ENCODE measurements at regions not wholly inside any gene's neighbourhood (a gene's known extent, or its start where the extent isn't known, plus 50 kb on each side); places are given as distances from the start of the nearest gene placed in this dataset.
A peak's percentile ranks its signal among the peaks of the same experiment; 100 is the strongest.

DNA sequence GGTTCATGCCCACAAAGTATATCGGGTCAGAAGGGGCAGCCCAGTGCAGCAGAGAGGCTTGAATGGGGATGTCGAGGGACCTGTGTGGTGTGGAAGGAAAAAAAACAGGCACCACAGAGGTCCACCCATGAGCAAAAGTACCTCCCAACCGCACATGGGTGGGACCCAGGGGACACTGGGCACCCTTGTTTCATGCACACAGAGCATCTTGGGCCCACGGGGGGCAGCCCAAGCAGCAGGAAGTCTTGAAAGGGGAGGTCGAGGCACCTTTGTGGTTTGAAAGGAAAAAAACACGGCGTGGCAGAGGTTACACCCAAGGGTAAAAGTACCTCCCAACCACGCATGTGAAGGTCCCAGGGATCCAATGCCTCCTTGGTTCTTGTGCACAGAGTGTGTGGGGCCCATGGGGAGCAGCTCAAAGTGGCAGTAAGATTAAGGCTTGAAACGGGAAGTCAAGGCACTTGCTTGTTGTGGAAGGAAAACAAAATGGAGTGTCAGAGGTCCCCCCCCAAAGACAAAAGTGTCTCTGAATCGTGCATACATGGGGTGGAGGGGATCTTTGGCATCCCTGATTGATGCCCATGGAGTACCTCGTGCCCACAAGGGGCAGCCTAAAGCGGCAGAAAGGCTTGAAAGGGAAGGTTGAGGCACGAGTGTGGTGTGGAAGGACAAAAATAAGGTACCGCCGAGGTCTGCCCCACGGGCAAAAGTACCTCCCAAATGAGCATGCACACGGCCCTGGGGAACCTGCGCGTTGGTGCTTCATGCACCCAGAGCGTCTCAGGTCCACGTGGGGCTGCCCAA lies 575.5 kb downstream of the ALG10 start:
- H3K4me3 ChIP-seq, result no peak overlapping the region
- peak in 1 of 2 donors; percentile 64 for DNase-seq (ENCODE audit: extremely low spot score in 2 of 2)
- peaks cover 7% of the 10 kb centered on the region for H3K9me3 ChIP-seq
- no peaks in the 10 kb centered on the region for H3K27me3 ChIP-seq
- TF ChIP-seq POLR2AphosphoS5 (IDR thresholded peaks at IDR 0.05; ENCODE audit: insufficient read depth in 1 of 2, low read depth in 1 of 2) (no peak), POLR2A (IDR thresholded peaks at IDR 0.05) (no peak)
- TF ChIP-seq, protein P1, sequence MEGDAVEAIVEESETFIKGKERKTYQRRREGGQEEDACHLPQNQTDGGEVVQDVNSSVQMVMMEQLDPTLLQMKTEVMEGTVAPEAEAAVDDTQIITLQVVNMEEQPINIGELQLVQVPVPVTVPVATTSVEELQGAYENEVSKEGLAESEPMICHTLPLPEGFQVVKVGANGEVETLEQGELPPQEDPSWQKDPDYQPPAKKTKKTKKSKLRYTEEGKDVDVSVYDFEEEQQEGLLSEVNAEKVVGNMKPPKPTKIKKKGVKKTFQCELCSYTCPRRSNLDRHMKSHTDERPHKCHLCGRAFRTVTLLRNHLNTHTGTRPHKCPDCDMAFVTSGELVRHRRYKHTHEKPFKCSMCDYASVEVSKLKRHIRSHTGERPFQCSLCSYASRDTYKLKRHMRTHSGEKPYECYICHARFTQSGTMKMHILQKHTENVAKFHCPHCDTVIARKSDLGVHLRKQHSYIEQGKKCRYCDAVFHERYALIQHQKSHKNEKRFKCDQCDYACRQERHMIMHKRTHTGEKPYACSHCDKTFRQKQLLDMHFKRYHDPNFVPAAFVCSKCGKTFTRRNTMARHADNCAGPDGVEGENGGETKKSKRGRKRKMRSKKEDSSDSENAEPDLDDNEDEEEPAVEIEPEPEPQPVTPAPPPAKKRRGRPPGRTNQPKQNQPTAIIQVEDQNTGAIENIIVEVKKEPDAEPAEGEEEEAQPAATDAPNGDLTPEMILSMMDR (IDR thresholded peaks at IDR 0.05), result no peak
- H3K4me1 ChIP-seq, result no peaks in the 10 kb centered on the region
- H3K27ac ChIP-seq, result no peak overlapping the region
- no peaks in the 10 kb centered on the region for H3K36me3 ChIP-seq
- intact Hi-C loops (cut with DNase I), result no loop called here

DNA sequence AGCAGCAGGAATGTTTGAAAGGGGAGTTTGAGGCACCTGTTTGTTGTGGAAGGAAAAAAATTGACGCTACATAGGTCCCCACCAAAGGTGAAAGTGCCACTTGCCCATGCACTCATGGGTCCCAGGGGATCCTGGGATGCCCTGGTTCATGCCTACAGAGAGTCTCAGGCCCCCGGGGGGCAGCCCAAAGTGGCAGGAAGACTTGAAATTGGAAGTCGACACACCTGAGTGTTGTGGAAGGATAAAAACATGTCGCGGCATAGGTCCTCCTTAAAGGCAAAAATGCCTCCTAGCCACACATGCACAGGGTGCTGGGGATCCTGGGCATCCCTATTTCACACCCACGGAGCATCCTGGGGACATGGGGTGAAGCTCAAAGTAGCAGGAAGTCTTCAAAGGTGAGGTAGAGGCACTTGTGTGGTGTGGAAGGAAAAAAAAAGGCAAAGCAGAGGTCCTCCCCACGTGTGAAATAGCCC lies 576.1 kb downstream of the ALG10 start:
- H3K36me3 ChIP-seq, result no peaks in the 10 kb centered on the region
- no peaks in the 10 kb centered on the region for H3K4me1 ChIP-seq
- no peak overlapping the region for H3K4me3 ChIP-seq
- H3K9me3 ChIP-seq, result peaks cover 8% of the 10 kb centered on the region
- H3K27ac ChIP-seq, result no peak overlapping the region
- no peaks in the 10 kb centered on the region for H3K27me3 ChIP-seq
- TF ChIP-seq POLR2AphosphoS5 (IDR thresholded peaks at IDR 0.05; ENCODE audit: insufficient read depth in 1 of 2, low read depth in 1 of 2), result no peak
- TF ChIP-seq, protein P1 (IDR thresholded peaks at IDR 0.05), result no peak
- TF ChIP-seq POLR2A (IDR thresholded peaks at IDR 0.05), result no peak
- intact Hi-C loops (cut with DNase I), result no loop called here
- peak in 1 of 2 donors; percentile 72 for DNase-seq (ENCODE audit: extremely low spot score in 2 of 2)

DNA sequence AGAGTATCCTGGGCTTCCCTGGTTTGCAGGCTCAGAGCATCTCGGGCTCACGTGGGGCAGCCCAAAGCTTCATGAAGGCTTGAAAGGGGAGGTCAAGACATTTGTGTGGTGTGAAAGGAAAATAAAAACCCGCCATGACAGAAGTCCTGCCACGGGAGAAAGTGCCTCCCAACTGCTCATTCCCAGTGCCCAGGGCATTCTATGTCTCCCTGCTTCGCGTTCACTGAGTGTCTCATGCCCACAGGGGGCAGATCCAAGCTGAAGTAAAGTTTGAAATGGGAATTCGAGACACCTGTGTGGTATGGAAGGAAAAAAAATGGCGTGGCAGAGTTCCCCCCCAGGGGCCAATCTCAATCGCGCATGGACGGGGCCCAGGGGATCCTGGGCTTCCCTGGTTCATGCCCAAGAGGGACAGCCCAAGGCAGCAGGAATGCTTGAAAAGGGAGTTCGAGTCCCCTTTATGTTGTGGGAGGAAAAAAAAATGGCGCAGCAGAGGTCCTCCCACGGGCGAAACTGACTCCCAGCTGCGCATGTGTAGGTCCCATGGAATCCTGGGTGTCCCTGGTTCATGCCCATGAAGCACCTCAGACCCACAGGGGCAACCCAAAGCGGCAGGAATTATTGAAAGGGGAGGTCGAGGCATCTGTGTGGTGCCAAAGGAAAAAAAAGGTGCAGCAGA lies 576.7 kb downstream of the ALG10 start:
- peak; percentile 76 to 77 for DNase-seq (ENCODE audit: extremely low spot score in 2 of 2)
- no peaks in the 10 kb centered on the region for H3K36me3 ChIP-seq
- H3K9me3 ChIP-seq, result peaks cover 8% of the 10 kb centered on the region

DNA sequence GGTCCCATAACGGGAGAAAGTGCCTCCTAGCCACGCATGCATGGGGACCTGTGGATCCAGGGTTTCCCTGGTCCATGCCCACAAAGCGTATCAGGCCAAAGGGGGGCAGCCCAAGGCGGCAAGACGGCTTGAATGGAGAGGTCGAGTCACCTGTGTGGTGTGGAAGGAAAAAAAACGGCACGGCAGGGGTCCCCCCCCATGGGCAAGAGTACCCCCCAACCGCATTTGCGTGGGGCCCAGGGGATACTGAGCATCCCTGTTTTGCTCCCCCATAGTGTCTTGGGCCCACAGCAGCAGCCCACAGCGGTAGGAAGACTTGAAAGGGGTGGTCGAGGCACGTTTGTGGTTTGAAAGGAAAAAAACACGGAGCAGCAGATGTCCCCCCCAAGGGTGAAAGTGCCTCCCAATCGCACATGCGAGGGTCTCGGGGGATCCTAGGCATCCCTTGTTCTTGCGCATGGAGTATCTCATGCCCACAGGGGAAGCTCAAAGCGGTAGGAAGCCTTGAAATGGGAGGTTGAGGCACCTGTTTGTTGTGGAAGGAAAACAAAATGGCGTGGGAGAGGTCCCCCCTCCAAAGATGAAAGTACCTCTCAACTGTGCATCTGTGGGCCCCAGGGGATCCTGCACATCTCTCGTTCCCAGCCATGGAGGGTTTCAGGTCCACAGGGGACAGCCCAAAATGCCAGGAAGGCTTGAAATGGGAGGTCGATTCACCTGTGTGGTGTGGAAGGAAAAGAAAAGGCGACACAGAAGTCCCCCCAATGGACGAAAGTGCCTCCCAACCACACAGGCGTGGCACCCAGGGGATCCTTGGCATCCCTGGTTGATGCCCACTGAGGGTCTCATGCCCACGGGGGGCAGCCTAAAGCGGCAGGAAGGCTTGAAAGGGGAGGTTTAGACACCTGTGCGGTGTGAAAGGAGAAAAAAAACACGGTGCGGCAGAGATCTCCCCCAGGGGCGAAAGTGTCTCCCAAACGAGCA lies 577.5 kb downstream of the ALG10 start:
- H3K9me3 ChIP-seq, result peaks cover 8% of the 10 kb centered on the region
- peak; percentile 75 to 82 for DNase-seq (ENCODE audit: extremely low spot score in 2 of 2)
- TF ChIP-seq POLR2A (IDR thresholded peaks at IDR 0.05), result no peak
- TF ChIP-seq, protein P1 (IDR thresholded peaks at IDR 0.05), result no peak
- no peak for TF ChIP-seq POLR2AphosphoS5 (IDR thresholded peaks at IDR 0.05; ENCODE audit: insufficient read depth in 1 of 2, low read depth in 1 of 2)

More for the DNA sequence above, 576.7 kb downstream of the ALG10 start:
- Histone ChIP-seq H3K27me3 (no peaks in the 10 kb centered on the region), H3K4me3 (no peak overlapping the region), H3K27ac (no peak overlapping the region), H3K4me1 (no peaks in the 10 kb centered on the region)
- TF ChIP-seq, protein P1 (IDR thresholded peaks at IDR 0.05), result no peak
- TF ChIP-seq POLR2A (IDR thresholded peaks at IDR 0.05) (no peak), POLR2AphosphoS5 (IDR thresholded peaks at IDR 0.05; ENCODE audit: insufficient read depth in 1 of 2, low read depth in 1 of 2) (no peak)
- intact Hi-C loops (cut with DNase I), result no loop called here

More for the DNA sequence above, 577.5 kb downstream of the ALG10 start:
- H3K36me3 ChIP-seq, result no peaks in the 10 kb centered on the region
- H3K27ac ChIP-seq, result no peak overlapping the region
- H3K4me1 ChIP-seq, result no peaks in the 10 kb centered on the region
- no peaks in the 10 kb centered on the region for H3K27me3 ChIP-seq
- intact Hi-C loops (cut with DNase I), result no loop called here
- H3K4me3 ChIP-seq, result no peak overlapping the region
